NB4 (cell line): ENCODE measurements at regions not wholly inside any gene's neighbourhood (a gene's known extent, or its start where the extent isn't known, plus 50 kb on each side); places are given as distances from the start of the nearest gene placed in this dataset.

Experiments
- DNase-seq: peaks from one replicate; pipeline ENCODE4 v3.0.0; 2010; ENCODE audit warnings: low read depth
- H3K4me3 ChIP-seq: one replicate; pipeline ENCODE4 v1.5.1; 2011; ENCODE audit warnings: mild to moderate bottlenecking, low read depth, low read length, moderate library complexity
- CTCF ChIP-seq: IDR thresholded peaks from one replicate; pipeline ENCODE4 v1.5.1; 2012; ENCODE audit warnings: low read depth, low read length
- MAX ChIP-seq: IDR thresholded peaks from 2 replicates; pipeline ENCODE4 v1.6.1; 2011; ENCODE audit warnings: low read depth, low read length
- MYC ChIP-seq: IDR thresholded peaks from 2 replicates; pipeline ENCODE4 v1.6.1; 2011; ENCODE audit warnings: low read depth, low read length
- POLR2A ChIP-seq: IDR thresholded peaks from 2 replicates; pipeline ENCODE4 v1.6.1; 2011; ENCODE audit warnings: mild to moderate bottlenecking; ENCODE audit not compliant: insufficient read length; ENCODE audit errors: extremely low read depth

- no peak overlapping the region for H3K4me3 ChIP-seq
- DNase-seq: no peak
- TF ChIP-seq MAX (no peak), MYC (no peak), CTCF (no peak), POLR2A (no peak)
Measured at GRCh38 chr7:24229481-24230226, 54.3 kb upstream of the NPY start.

GRCh38 chr7:24231493-24231892 lies 52.5 kb upstream of the NPY start:
- TF ChIP-seq CTCF (no peak), MYC (no peak), MAX (no peak)
- no peak for DNase-seq
- H3K4me3 ChIP-seq: no peak overlapping the region

GRCh38 chr7:24233386-24233785 lies 50.6 kb upstream of the NPY start:
- DNase-seq: no peak
- no peak overlapping the region for H3K4me3 ChIP-seq
- TF ChIP-seq CTCF (no peak), POLR2A (no peak), MAX (no peak), MYC (no peak)
